Breast epithelium (tissue), 4 donors: ENCODE measurements at regions not wholly inside any gene's neighbourhood (a gene's known extent, or its start where the extent isn't known, plus 50 kb on each side); places are given as distances from the start of the nearest gene placed in this dataset.

Experiments used
- DNase-seq, 2 donors: peaks; one replicate each; pipeline ENCODE4 v3.0.0-alpha.2; 2019; ENCODE audit warnings: low spot score in 2 of 2
- H3K27ac ChIP-seq, 2 donors: fragments of 200-600 bp; sonication (generic) in 1 of 2; one replicate each; pipeline ENCODE4 v1.5.1; 2016 to 2019; ENCODE audit warnings: mild to moderate bottlenecking in 1 of 2
- H3K27me3 ChIP-seq, 2 donors: fragments of 200-600 bp; sonication (generic) in 1 of 2; one replicate each; pipeline versions ENCODE4 v1.5.1 to v1.6.0; 2017 to 2019; ENCODE audit warnings: control low read depth in 1 of 2, mild to moderate bottlenecking in 1 of 2
- H3K36me3 ChIP-seq: fragments of 200-600 bp; one replicate; pipeline ENCODE4 v1.5.1; 2019
- H3K4me1 ChIP-seq, 2 donors: fragments of 200-600 bp; sonication (generic); one replicate each; pipeline ENCODE4 v1.5.1; 2016 to 2019; ENCODE audit warnings: control low read depth in 1 of 2
- H3K4me3 ChIP-seq, 3 donors: fragments of 200-600 bp; sonication (generic); 1 replicate in 2 of 3; 2 replicates in 1 of 3; pipeline ENCODE4 v1.5.1; 2016 to 2019; ENCODE audit warnings: mild to moderate bottlenecking in 3 of 3, moderate library complexity in 2 of 3
- H3K9me3 ChIP-seq, 2 donors: fragments of 200-600 bp; sonication (generic) in 1 of 2; one replicate each; pipeline ENCODE4 v1.5.1; 2016 to 2019; ENCODE audit warnings: control low read depth in 1 of 2
- CTCF ChIP-seq, 3 donors: fragments of 450-650 bp; IDR thresholded peaks; one replicate each; pipeline ENCODE4 v1.5.1; 2016 to 2017; ENCODE audit warnings: antibody characterized with exemption in 3 of 3, mild to moderate bottlenecking in 3 of 3, moderate library complexity in 3 of 3
- POLR2A ChIP-seq: fragments of 450-650 bp; IDR thresholded peaks from one replicate; pipeline ENCODE4 v1.6.1; 2016; ENCODE audit warnings: antibody characterized with exemption, mild to moderate bottlenecking, moderate library complexity
- POLR2AphosphoS5 ChIP-seq, 3 donors: sonication (generic); formaldehyde crosslinking; IDR thresholded peaks; one replicate each; pipeline ENCODE4 v1.6.1; 2017; ENCODE audit warnings: antibody characterized with exemption in 3 of 3
- intact Hi-C: fragments of 100-400 bp; cut with DNase I; formaldehyde crosslinking; loops from one replicate; pipeline ENCODE4 v1.15.1; 2023; ENCODE audit warnings: low total_unique reads

- H3K36me3 ChIP-seq: no peaks in the 10 kb centered on the region
- TF ChIP-seq POLR2A (no peak), CTCF (IDR thresholded peaks at IDR 0.05) (no peak), POLR2AphosphoS5 (IDR thresholded peaks at IDR 0.05) (no peak)
- intact Hi-C loops: no loop called here
Observed at GRCh38 chr10:33986016-33986415, 651.5 kb upstream of the NRP1 start.

GRCh38 chr10:33982995-33983394 is 648.5 kb upstream of the NRP1 start:
- no peaks in the 10 kb centered on the region for H3K4me1 ChIP-seq
- no peaks in the 10 kb centered on the region for H3K27me3 ChIP-seq
- no peak overlapping the region for H3K27ac ChIP-seq
- TF ChIP-seq POLR2A (no peak), POLR2AphosphoS5 (IDR thresholded peaks at IDR 0.05) (no peak), CTCF (IDR thresholded peaks at IDR 0.05) (no peak)
- no peaks in the 10 kb centered on the region for H3K9me3 ChIP-seq
- DNase-seq: no peak
- intact Hi-C loops: no loop called here
- H3K4me3 ChIP-seq: no peak overlapping the region
- H3K36me3 ChIP-seq: no peaks in the 10 kb centered on the region

More at GRCh38 chr10:33986016-33986415, 651.5 kb upstream of the NRP1 start:
- Histone ChIP-seq H3K4me3 (no peak overlapping the region), H3K9me3 (no peaks in the 10 kb centered on the region), H3K27me3 (no peaks in the 10 kb centered on the region), H3K4me1 (no peaks in the 10 kb centered on the region), H3K27ac (no peak overlapping the region)
- DNase-seq: no peak

- Histone ChIP-seq H3K4me1 (no peaks in the 10 kb centered on the region), H3K27me3 (no peaks in the 10 kb centered on the region), H3K36me3 (no peaks in the 10 kb centered on the region), H3K27ac (no peak overlapping the region), H3K9me3 (no peaks in the 10 kb centered on the region), H3K4me3 (no peak overlapping the region)
- TF ChIP-seq POLR2AphosphoS5 (IDR thresholded peaks at IDR 0.05): no peak
- no peak for TF ChIP-seq CTCF (IDR thresholded peaks at IDR 0.05)
- no peak for TF ChIP-seq POLR2A
- intact Hi-C loops: no loop called here
- DNase-seq: no peak
Observed at GRCh38 chr10:33981301-33981700, 646.8 kb upstream of the NRP1 start.

GRCh38 chr10:33979195-33979594 is 644.7 kb upstream of the NRP1 start:
- intact Hi-C loops: no loop called here
- no peaks in the 10 kb centered on the region for H3K9me3 ChIP-seq
- H3K4me3 ChIP-seq: no peak overlapping the region
- no peaks in the 10 kb centered on the region for H3K4me1 ChIP-seq
- no peak for DNase-seq
- no peak for TF ChIP-seq CTCF (IDR thresholded peaks at IDR 0.05)
- TF ChIP-seq POLR2A: no peak
- no peak for TF ChIP-seq POLR2AphosphoS5 (IDR thresholded peaks at IDR 0.05)
- H3K27ac ChIP-seq: no peak overlapping the region
- H3K36me3 ChIP-seq: no peaks in the 10 kb centered on the region
- no peaks in the 10 kb centered on the region for H3K27me3 ChIP-seq

- Histone ChIP-seq H3K27ac (no peak overlapping the region), H3K36me3 (no peaks in the 10 kb centered on the region), H3K4me3 (no peak overlapping the region), H3K27me3 (no peaks in the 10 kb centered on the region), H3K4me1 (no peaks in the 10 kb centered on the region), H3K9me3 (no peaks in the 10 kb centered on the region)
- intact Hi-C loops: no loop called here
- no peak for DNase-seq
- no peak for TF ChIP-seq POLR2A
- TF ChIP-seq CTCF (IDR thresholded peaks at IDR 0.05): no peak
- TF ChIP-seq POLR2AphosphoS5 (IDR thresholded peaks at IDR 0.05): no peak
Observed at GRCh38 chr10:33975481-33975880, 641.0 kb upstream of the NRP1 start.
